Stimulated activated effector memory CD8-positive, alpha-beta T cell treated with anti-CD3 and anti-CD28 coated beads, Interleukin-12 subunit alpha, Interleukin-12 subunit beta, amount 100 ng/mL, for 72 hours (primary cell): ENCODE measurements at regions not wholly inside any gene's neighbourhood (a gene's known extent, or its start where the extent isn't known, plus 50 kb on each side); places are given as distances from the start of the nearest gene placed in this dataset.

Source experiments
- ATAC-seq: fragments of 150-1000 bp; cut with Tn5 transposase; 2 replicates; pipeline ENCODE4 v1.10.0; 2021
- DNase-seq, 2 donors: peaks; one replicate each; pipeline ENCODE4 v3.0.0; 2021 to 2022; ENCODE audit warnings: low spot score in 2 of 2
- H3K27ac Mint-ChIP-seq: one replicate; pipeline ENCODE4 v1.8.0; 2022; ENCODE audit warnings: mild to moderate bottlenecking, mixed read lengths
- H3K36me3 Mint-ChIP-seq: one replicate; pipeline ENCODE4 v1.8.0; 2022; ENCODE audit warnings: mild to moderate bottlenecking, mixed read lengths
- H3K4me1 Mint-ChIP-seq: one replicate; pipeline ENCODE4 v1.8.0; 2022; ENCODE audit warnings: mixed read lengths
- H3K4me3 Mint-ChIP-seq: one replicate; pipeline ENCODE4 v1.8.0; 2022; ENCODE audit warnings: mild to moderate bottlenecking, mixed read lengths
- H3K9me3 Mint-ChIP-seq: one replicate; pipeline ENCODE4 v1.8.0; 2022; ENCODE audit warnings: mixed read lengths

DNA sequence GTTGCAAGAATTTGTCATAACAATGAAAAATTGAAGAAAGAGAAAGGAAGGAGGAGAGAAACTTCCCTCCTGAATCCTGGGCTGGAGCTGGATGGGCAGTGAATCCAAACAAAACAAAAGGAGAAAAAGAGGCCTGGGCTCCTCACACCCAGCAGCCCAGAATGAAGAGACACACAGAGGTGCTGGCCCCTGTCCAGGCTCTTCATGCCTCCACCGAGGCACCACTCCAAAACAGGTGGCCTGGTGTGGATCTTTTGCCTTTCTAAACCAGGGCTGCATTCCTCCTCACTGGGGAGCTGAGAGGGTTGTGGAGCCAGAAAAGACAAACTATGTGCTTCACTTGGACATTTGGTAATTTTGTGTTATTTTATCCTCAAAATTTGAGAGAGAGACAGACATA lies 76.0 kb downstream of the FAM124B start:
- DNase-seq (peak in 1 of 2 donors; percentile 13), ATAC-seq (no peak)

DNA sequence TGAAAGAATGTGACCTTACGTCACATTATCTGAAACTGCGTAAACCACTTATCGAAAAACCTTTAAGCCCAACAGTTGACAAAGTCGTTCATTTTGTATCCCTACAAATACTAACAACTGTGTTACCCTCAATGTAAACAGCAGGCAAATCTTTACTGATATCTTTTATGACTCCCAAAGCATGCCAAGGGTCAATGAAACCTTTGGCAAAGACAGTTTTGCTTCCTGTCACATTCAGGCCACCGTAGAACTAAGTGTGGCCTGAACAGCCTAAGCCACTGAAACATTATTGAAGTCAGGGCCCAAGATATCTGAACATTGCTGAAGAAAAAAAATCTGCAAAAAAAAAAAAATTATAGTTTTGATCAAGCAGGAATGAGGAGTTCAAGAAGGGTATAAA lies 77.3 kb downstream of the FAM124B start:
- H3K36me3 Mint-ChIP-seq: no peaks in the 10 kb centered on the region
- H3K4me3 Mint-ChIP-seq: no peak overlapping the region
- no peak for DNase-seq
- H3K9me3 Mint-ChIP-seq: no peaks in the 10 kb centered on the region
- ATAC-seq: no peak
- H3K27ac Mint-ChIP-seq: no peak overlapping the region
- no peaks in the 10 kb centered on the region for H3K4me1 Mint-ChIP-seq

More for the DNA sequence above, 76.0 kb downstream of the FAM124B start:
- H3K27ac Mint-ChIP-seq: no peak overlapping the region
- H3K4me3 Mint-ChIP-seq: no peak overlapping the region
- no peaks in the 10 kb centered on the region for H3K9me3 Mint-ChIP-seq
- no peaks in the 10 kb centered on the region for H3K36me3 Mint-ChIP-seq
- H3K4me1 Mint-ChIP-seq: no peaks in the 10 kb centered on the region

DNA sequence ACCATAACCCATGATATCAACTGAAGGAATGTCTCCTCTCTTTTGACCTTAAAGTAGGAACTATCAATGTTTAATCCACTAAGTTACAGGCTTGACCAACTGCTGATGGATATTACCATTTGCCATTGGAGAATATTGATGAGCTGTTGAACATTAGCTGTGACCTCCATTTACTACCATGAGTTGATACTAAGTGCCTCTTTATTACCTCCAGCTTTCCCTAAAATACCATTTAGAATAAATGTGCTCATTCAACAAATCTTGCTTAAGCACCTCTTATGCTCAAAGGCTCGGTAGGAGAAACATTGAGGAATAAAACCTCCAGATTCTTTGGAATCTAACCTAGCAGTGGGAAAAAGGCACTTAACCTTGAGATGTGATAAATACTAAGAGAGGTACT lies 81.2 kb downstream of the FAM124B start:
- no peak overlapping the region for H3K4me3 Mint-ChIP-seq
- no peak for DNase-seq
- no peak overlapping the region for H3K27ac Mint-ChIP-seq
- H3K4me1 Mint-ChIP-seq: no peaks in the 10 kb centered on the region
- H3K9me3 Mint-ChIP-seq: no peaks in the 10 kb centered on the region
- H3K36me3 Mint-ChIP-seq: no peaks in the 10 kb centered on the region
- no peak for ATAC-seq

GRCh38 chr2:224319750-224320149 lies 82.2 kb downstream of the FAM124B start:
- Mint-ChIP-seq H3K27ac (no peak overlapping the region), H3K4me3 (no peak overlapping the region), H3K9me3 (no peaks in the 10 kb centered on the region), H3K36me3 (no peaks in the 10 kb centered on the region), H3K4me1 (no peaks in the 10 kb centered on the region)
- no peak for ATAC-seq
- DNase-seq: no peak

GRCh38 chr2:224312741-224313140 lies 89.2 kb downstream of the FAM124B start:
- H3K36me3 Mint-ChIP-seq: no peaks in the 10 kb centered on the region
- DNase-seq (no peak), ATAC-seq (no peak)
- no peak overlapping the region for H3K4me3 Mint-ChIP-seq
- no peak overlapping the region for H3K27ac Mint-ChIP-seq
- H3K9me3 Mint-ChIP-seq: no peaks in the 10 kb centered on the region
- H3K4me1 Mint-ChIP-seq: no peaks in the 10 kb centered on the region

- no peak for ATAC-seq
- H3K4me1 Mint-ChIP-seq: no peaks in the 10 kb centered on the region
- H3K9me3 Mint-ChIP-seq: no peaks in the 10 kb centered on the region
- DNase-seq: no peak
- no peaks in the 10 kb centered on the region for H3K36me3 Mint-ChIP-seq
- H3K4me3 Mint-ChIP-seq: no peak overlapping the region
- no peak overlapping the region for H3K27ac Mint-ChIP-seq
Measured at GRCh38 chr2:224310943-224311625, 90.8 kb downstream of the FAM124B start.

- H3K4me1 Mint-ChIP-seq: no peaks in the 10 kb centered on the region
- no peak overlapping the region for H3K27ac Mint-ChIP-seq
- H3K9me3 Mint-ChIP-seq: no peaks in the 10 kb centered on the region
- DNase-seq (peak in 1 of 2 donors; percentile 20), ATAC-seq (no peak)
- H3K4me3 Mint-ChIP-seq: no peak overlapping the region
- H3K36me3 Mint-ChIP-seq: no peaks in the 10 kb centered on the region
Measured at GRCh38 chr2:224309176-224309575, 92.7 kb downstream of the FAM124B start.

- Mint-ChIP-seq H3K4me3 (no peak overlapping the region), H3K4me1 (no peaks in the 10 kb centered on the region), H3K27ac (no peak overlapping the region), H3K36me3 (no peaks in the 10 kb centered on the region), H3K9me3 (no peaks in the 10 kb centered on the region)
- DNase-seq (no peak), ATAC-seq (no peak)
Measured at GRCh38 chr2:224308272-224308911, 93.5 kb downstream of the FAM124B start.

DNA sequence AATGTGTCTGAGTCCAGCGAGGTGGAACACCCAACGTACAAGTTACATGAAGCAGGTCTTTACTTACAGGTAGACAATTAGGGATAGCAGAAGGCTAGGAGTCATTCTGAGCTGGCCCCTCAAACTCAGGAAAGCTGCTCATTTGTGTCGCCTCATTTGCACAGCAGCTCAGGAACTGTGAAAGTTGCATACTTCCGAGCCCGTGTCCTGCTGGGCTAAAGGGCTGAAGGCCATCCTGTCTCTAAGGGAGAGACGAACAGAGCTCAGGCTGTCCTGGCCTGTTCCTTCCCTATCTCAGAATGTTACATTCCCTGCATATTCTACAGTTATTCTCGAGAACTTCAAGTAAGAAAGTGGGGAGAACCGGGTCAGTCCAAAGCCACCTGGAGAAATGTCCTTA lies 99.0 kb downstream of the FAM124B start:
- no peak overlapping the region for H3K4me3 Mint-ChIP-seq
- no peaks in the 10 kb centered on the region for H3K9me3 Mint-ChIP-seq
- no peak for ATAC-seq
- no peak for DNase-seq
- H3K27ac Mint-ChIP-seq: no peak overlapping the region
- H3K4me1 Mint-ChIP-seq: no peaks in the 10 kb centered on the region
- H3K36me3 Mint-ChIP-seq: no peaks in the 10 kb centered on the region

DNA sequence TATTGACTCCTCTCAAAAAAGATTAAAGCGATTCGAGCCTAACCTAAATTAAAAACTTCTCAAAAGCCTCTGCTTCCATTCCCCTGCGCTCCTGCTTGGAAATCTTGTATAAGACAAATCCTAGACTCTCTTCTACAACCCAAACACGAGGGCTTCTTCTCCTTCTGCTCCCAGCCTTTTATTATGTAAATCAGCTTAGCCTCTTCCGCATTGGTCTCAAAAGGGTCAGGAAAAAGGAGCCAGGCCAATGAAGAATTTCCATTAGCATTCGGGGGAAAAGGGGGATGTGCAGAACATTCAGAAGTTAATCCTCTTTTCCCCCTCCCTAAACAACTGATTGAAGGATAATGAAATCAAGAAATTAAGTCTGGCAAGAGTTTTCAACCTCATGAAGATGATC lies 107.9 kb downstream of the FAM124B start:
- H3K27ac Mint-ChIP-seq: no peak overlapping the region
- no peak overlapping the region for H3K4me3 Mint-ChIP-seq
- H3K9me3 Mint-ChIP-seq: no peaks in the 10 kb centered on the region
- no peak for DNase-seq
- no peaks in the 10 kb centered on the region for H3K4me1 Mint-ChIP-seq
- no peak for ATAC-seq
- H3K36me3 Mint-ChIP-seq: no peaks in the 10 kb centered on the region

DNA sequence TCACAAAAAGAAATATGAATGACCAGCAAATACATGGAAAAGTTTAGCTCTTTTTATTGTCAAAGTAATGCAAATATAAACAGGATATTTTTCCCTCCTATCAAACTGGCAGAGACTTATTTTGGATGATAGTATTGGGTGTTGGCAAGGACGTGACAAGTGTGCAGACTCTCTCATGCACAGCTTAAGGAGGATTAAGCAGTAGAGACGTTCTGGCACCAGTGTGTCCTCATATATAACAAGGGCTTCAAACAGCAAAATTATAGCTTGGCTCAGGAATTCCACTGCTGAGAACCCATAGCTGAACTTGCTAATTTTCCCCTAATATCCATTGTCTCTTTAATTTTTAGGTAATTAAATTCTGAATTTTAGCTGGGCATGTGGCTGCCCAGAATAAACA lies 114.4 kb downstream of the FAM124B start:
- ATAC-seq: no peak
- H3K4me3 Mint-ChIP-seq: no peak overlapping the region
- H3K36me3 Mint-ChIP-seq: no peaks in the 10 kb centered on the region
- no peaks in the 10 kb centered on the region for H3K9me3 Mint-ChIP-seq
- H3K27ac Mint-ChIP-seq: no peak overlapping the region
- DNase-seq: no peak
- no peaks in the 10 kb centered on the region for H3K4me1 Mint-ChIP-seq

GRCh38 chr2:224286923-224287322 lies 115.0 kb downstream of the FAM124B start:
- Mint-ChIP-seq H3K27ac (no peak overlapping the region), H3K4me3 (no peak overlapping the region), H3K36me3 (no peaks in the 10 kb centered on the region), H3K9me3 (no peaks in the 10 kb centered on the region), H3K4me1 (no peaks in the 10 kb centered on the region)
- DNase-seq (no peak), ATAC-seq (peak; percentile 39)

- ATAC-seq: peak; percentile 13
- no peak overlapping the region for H3K27ac Mint-ChIP-seq
- no peak overlapping the region for H3K4me3 Mint-ChIP-seq
- no peaks in the 10 kb centered on the region for H3K9me3 Mint-ChIP-seq
- H3K4me1 Mint-ChIP-seq: no peaks in the 10 kb centered on the region
- peak in 1 of 2 donors; percentile 3 for DNase-seq
- no peaks in the 10 kb centered on the region for H3K36me3 Mint-ChIP-seq
Measured at GRCh38 chr2:224284134-224284946, 117.6 kb downstream of the FAM124B start.

- Mint-ChIP-seq H3K4me1 (no peaks in the 10 kb centered on the region), H3K9me3 (no peaks in the 10 kb centered on the region), H3K4me3 (no peak overlapping the region), H3K36me3 (no peaks in the 10 kb centered on the region), H3K27ac (no peak overlapping the region)
- ATAC-seq: no peak
- no peak for DNase-seq
Measured at GRCh38 chr2:224283466-224283965, 118.4 kb downstream of the FAM124B start.

- Mint-ChIP-seq H3K27ac (no peak overlapping the region), H3K36me3 (no peaks in the 10 kb centered on the region), H3K4me1 (no peaks in the 10 kb centered on the region), H3K4me3 (no peak overlapping the region), H3K9me3 (no peaks in the 10 kb centered on the region)
- no peak for DNase-seq
- no peak for ATAC-seq
Measured at GRCh38 chr2:224281374-224281773, 120.5 kb downstream of the FAM124B start.

GRCh38 chr2:224278531-224278930 lies 123.4 kb downstream of the FAM124B start:
- no peaks in the 10 kb centered on the region for H3K4me1 Mint-ChIP-seq
- H3K36me3 Mint-ChIP-seq: no peaks in the 10 kb centered on the region
- H3K9me3 Mint-ChIP-seq: no peaks in the 10 kb centered on the region
- no peak for DNase-seq
- no peak overlapping the region for H3K4me3 Mint-ChIP-seq
- ATAC-seq: peak; percentile 8
- no peak overlapping the region for H3K27ac Mint-ChIP-seq
